Activated naive CD4-positive, alpha-beta T cell treated with anti-CD3 and anti-CD28 coated beads, Interleukin-2, amount 10 ng/mL, durations not matched to agents 7 days and 5 days (primary cell): ENCODE measurements at regions not wholly inside any gene's neighbourhood (a gene's known extent, or its start where the extent isn't known, plus 50 kb on each side); places are given as distances from the start of the nearest gene placed in this dataset.

Experiments used
- CTCF ChIA-PET: fragments of 350-600 bp; sonication (Branson Sonifier 250); formaldehyde crosslinking; loops from one replicate; lab custom pipeline; 2021; ENCODE audit warnings: antibody characterized with exemption; lab: Charles Lee
- DNase-seq: peaks from one replicate; pipeline ENCODE4 v3.0.0-alpha.2; 2020
- H3K27ac Mint-ChIP-seq: one replicate; pipeline ENCODE4 v1.8.0; 2021; ENCODE audit warnings: mild to moderate bottlenecking, moderate library complexity, mixed read lengths
- H3K27me3 Mint-ChIP-seq: one replicate; pipeline ENCODE4 v1.8.0; 2021; ENCODE audit warnings: mild to moderate bottlenecking, mixed read lengths
- H3K36me3 Mint-ChIP-seq: one replicate; pipeline ENCODE4 v1.8.0; 2021; ENCODE audit warnings: mixed read lengths
- H3K4me1 Mint-ChIP-seq: one replicate; pipeline ENCODE4 v1.8.0; 2021; ENCODE audit warnings: mixed read lengths
- H3K4me3 Mint-ChIP-seq: one replicate; pipeline ENCODE4 v1.8.0; 2021; ENCODE audit warnings: mild to moderate bottlenecking, moderate library complexity, mixed read lengths
- H3K9me3 Mint-ChIP-seq: one replicate; pipeline ENCODE4 v1.8.0; 2021; ENCODE audit warnings: mixed read lengths

- Mint-ChIP-seq H3K4me3 (no peak overlapping the region), H3K27ac (no peak overlapping the region), H3K27me3 (peaks cover 35% of the 10 kb centered on the region), H3K4me1 (no peaks in the 10 kb centered on the region), H3K9me3 (no peaks in the 10 kb centered on the region), H3K36me3 (no peaks in the 10 kb centered on the region)
- DNase-seq: no peak
- CTCF ChIA-PET: interaction anchor here (1.1 kb wide), 1 partner anchor 28 kb away, joined by 3 read pairs; no protein-coding TSS in a partner anchor
Measured at GRCh38 chr17:5819396-5819795, 235.1 kb upstream of the NLRP1 start.

- no peak overlapping the region for H3K27ac Mint-ChIP-seq
- H3K36me3 Mint-ChIP-seq: no peaks in the 10 kb centered on the region
- H3K4me1 Mint-ChIP-seq: no peaks in the 10 kb centered on the region
- H3K27me3 Mint-ChIP-seq: peaks cover 35% of the 10 kb centered on the region
- no peak for DNase-seq
- H3K9me3 Mint-ChIP-seq: no peaks in the 10 kb centered on the region
- CTCF ChIA-PET: interaction anchor here (1.1 kb wide), 1 partner anchor 29 kb away, joined by 3 read pairs; no protein-coding TSS in a partner anchor
- H3K4me3 Mint-ChIP-seq: no peak overlapping the region
Measured at GRCh38 chr17:5819921-5820685, 235.8 kb upstream of the NLRP1 start.

- DNase-seq: no peak
- Mint-ChIP-seq H3K27ac (no peak overlapping the region), H3K9me3 (no peaks in the 10 kb centered on the region), H3K27me3 (peaks cover 37% of the 10 kb centered on the region), H3K4me1 (no peaks in the 10 kb centered on the region), H3K4me3 (no peak overlapping the region), H3K36me3 (no peaks in the 10 kb centered on the region)
- CTCF ChIA-PET: interaction anchor here (1.1 kb wide), 1 partner anchor 30 kb away, joined by 3 read pairs; no protein-coding TSS in a partner anchor
Measured at GRCh38 chr17:5820721-5821456, 236.6 kb upstream of the NLRP1 start.

- H3K27ac Mint-ChIP-seq: no peak overlapping the region
- H3K27me3 Mint-ChIP-seq: peaks cover 36% of the 10 kb centered on the region
- CTCF ChIA-PET: no interaction called here
- H3K36me3 Mint-ChIP-seq: no peaks in the 10 kb centered on the region
- no peaks in the 10 kb centered on the region for H3K4me1 Mint-ChIP-seq
- no peak overlapping the region for H3K4me3 Mint-ChIP-seq
- no peaks in the 10 kb centered on the region for H3K9me3 Mint-ChIP-seq
- DNase-seq: no peak
Measured at GRCh38 chr17:5821803-5822202, 237.5 kb upstream of the NLRP1 start.

- no peak overlapping the region for H3K27ac Mint-ChIP-seq
- DNase-seq: no peak
- H3K9me3 Mint-ChIP-seq: no peaks in the 10 kb centered on the region
- H3K27me3 Mint-ChIP-seq: peaks cover 33% of the 10 kb centered on the region
- no peaks in the 10 kb centered on the region for H3K36me3 Mint-ChIP-seq
- no peak overlapping the region for H3K4me3 Mint-ChIP-seq
- no peaks in the 10 kb centered on the region for H3K4me1 Mint-ChIP-seq
- CTCF ChIA-PET: no interaction called here
Measured at GRCh38 chr17:5822281-5823060, 238.2 kb upstream of the NLRP1 start.

- DNase-seq: no peak
- H3K27ac Mint-ChIP-seq: no peak overlapping the region
- CTCF ChIA-PET: no interaction called here
- no peaks in the 10 kb centered on the region for H3K4me1 Mint-ChIP-seq
- no peak overlapping the region for H3K4me3 Mint-ChIP-seq
- H3K9me3 Mint-ChIP-seq: no peaks in the 10 kb centered on the region
- no peaks in the 10 kb centered on the region for H3K36me3 Mint-ChIP-seq
- peaks cover 26% of the 10 kb centered on the region for H3K27me3 Mint-ChIP-seq
Measured at GRCh38 chr17:5823219-5823618, 238.9 kb upstream of the NLRP1 start.

- H3K27ac Mint-ChIP-seq: no peak overlapping the region
- no peak overlapping the region for H3K4me3 Mint-ChIP-seq
- CTCF ChIA-PET: no interaction called here
Measured at GRCh38 chr17:5825717-5826330, 241.5 kb upstream of the NLRP1 start.

GRCh38 chr17:5826384-5826783 is 242.1 kb upstream of the NLRP1 start:
- H3K4me3 Mint-ChIP-seq: no peak overlapping the region
- peaks cover 13% of the 10 kb centered on the region for H3K27me3 Mint-ChIP-seq
- no peaks in the 10 kb centered on the region for H3K4me1 Mint-ChIP-seq
- H3K27ac Mint-ChIP-seq: no peak overlapping the region
- no peaks in the 10 kb centered on the region for H3K9me3 Mint-ChIP-seq
- no peaks in the 10 kb centered on the region for H3K36me3 Mint-ChIP-seq
- CTCF ChIA-PET: no interaction called here
- DNase-seq: no peak

More at GRCh38 chr17:5825717-5826330, 241.5 kb upstream of the NLRP1 start:
- peaks cover 13% of the 10 kb centered on the region for H3K27me3 Mint-ChIP-seq
- H3K4me1 Mint-ChIP-seq: no peaks in the 10 kb centered on the region
- no peaks in the 10 kb centered on the region for H3K36me3 Mint-ChIP-seq
- no peaks in the 10 kb centered on the region for H3K9me3 Mint-ChIP-seq
- no peak for DNase-seq

- Mint-ChIP-seq H3K27ac (no peak overlapping the region), H3K4me1 (peaks cover 5% of the 10 kb centered on the region), H3K9me3 (no peaks in the 10 kb centered on the region), H3K36me3 (no peaks in the 10 kb centered on the region), H3K4me3 (no peak overlapping the region), H3K27me3 (peaks cover 6% of the 10 kb centered on the region)
- CTCF ChIA-PET: no interaction called here
- DNase-seq: no peak
Measured at GRCh38 chr17:5830921-5831320, 239.3 kb upstream of the WSCD1 start.

- Mint-ChIP-seq H3K4me3 (no peak overlapping the region), H3K27ac (no peak overlapping the region), H3K4me1 (peaks cover 5% of the 10 kb centered on the region), H3K27me3 (no peaks in the 10 kb centered on the region), H3K36me3 (no peaks in the 10 kb centered on the region), H3K9me3 (no peaks in the 10 kb centered on the region)
- CTCF ChIA-PET: no interaction called here
- no peak for DNase-seq
Measured at GRCh38 chr17:5832886-5833285, 237.3 kb upstream of the WSCD1 start.

GRCh38 chr17:5837055-5837491 is 233.1 kb upstream of the WSCD1 start:
- Mint-ChIP-seq H3K4me1 (peaks cover 5% of the 10 kb centered on the region), H3K27me3 (no peaks in the 10 kb centered on the region), H3K9me3 (no peaks in the 10 kb centered on the region), H3K27ac (no peak overlapping the region), H3K4me3 (no peak overlapping the region), H3K36me3 (no peaks in the 10 kb centered on the region)
- DNase-seq: no peak
- CTCF ChIA-PET: no interaction called here

- Mint-ChIP-seq H3K4me1 (no peaks in the 10 kb centered on the region), H3K36me3 (no peaks in the 10 kb centered on the region), H3K4me3 (no peak overlapping the region), H3K9me3 (no peaks in the 10 kb centered on the region), H3K27ac (no peak overlapping the region), H3K27me3 (no peaks in the 10 kb centered on the region)
- CTCF ChIA-PET: interaction anchor here (0.6 to 1.1 kb wide), 2 partner anchors 251 to 775 kb away, joined by 3 read pairs; no protein-coding TSS in a partner anchor
- DNase-seq: no peak
Measured at GRCh38 chr17:5838661-5839300, 231.4 kb upstream of the WSCD1 start.

GRCh38 chr17:5840811-5841446 is 229.2 kb upstream of the WSCD1 start:
- CTCF ChIA-PET: no interaction called here
- H3K9me3 Mint-ChIP-seq: no peaks in the 10 kb centered on the region
- no peak overlapping the region for H3K4me3 Mint-ChIP-seq
- no peaks in the 10 kb centered on the region for H3K27me3 Mint-ChIP-seq
- no peak overlapping the region for H3K27ac Mint-ChIP-seq
- no peaks in the 10 kb centered on the region for H3K4me1 Mint-ChIP-seq
- H3K36me3 Mint-ChIP-seq: no peaks in the 10 kb centered on the region
- DNase-seq: no peak
